K562 (cell line): ENCODE measurements at regions not wholly inside any gene's neighbourhood (a gene's known extent, or its start where the extent isn't known, plus 50 kb on each side); places are given as distances from the start of the nearest gene placed in this dataset.

ENCODE experiments used
- ATAC-seq: fragments of 200-7000 bp; cut with Tn5 transposase; 3 replicates; pipeline ENCODE4 v1.9.1; 2020; ENCODE audit warnings: moderate library complexity
- BruUV-seq: library from RNA; stranded (reverse); fragments of 400-500 nt; replicated peaks from 2 replicates; lab custom pipeline; 2021; lab: Mats Ljungman, UMichigan
- CTCF ChIA-PET: fragments of 300-600 bp; formaldehyde crosslinking; extraction: SDS; loops from one replicate; lab custom pipeline; 2021; ENCODE audit warnings: low intra/inter-chr PET ratio; lab: Yijun Ruan, JAX
- POLR2A ChIA-PET: fragments of 300-600, 350-650 bp; sonication (Branson Sonifier 250); formaldehyde crosslinking; extraction: SDS; loops from one replicate; lab custom pipeline; 2021; ENCODE audit warnings: antibody characterized with exemption, inconsistent platforms; lab: Yijun Ruan, JAX
- DNase-seq, 4 experiments: peaks; one replicate each; pipeline versions ENCODE4 v3.0.0 to v3.0.0-alpha.2; 2011 to 2018; ENCODE audit warnings: low spot score in 3 of 4, mixed read lengths in 3 of 4; ENCODE audit errors: extremely low read depth in 1 of 4
- FAIRE-seq: peaks from 2 replicates; lab custom pipeline; 2011; peaks lifted over from hg19 to GRCh38; lab: Jason Lieb, UNC
- H2AFZ ChIP-seq: 2 replicates; pipeline ENCODE4 v1.6.0; 2011; ENCODE audit warnings: low read depth, low read length, control low read depth, inconsistent platforms
- H3K27ac ChIP-seq: fragments of 200-600 bp; 3 replicates; pipeline ENCODE4 v1.8.0; 2011; ENCODE audit warnings: low read depth, mild to moderate bottlenecking, control low read depth, inconsistent platforms, low read length, moderate library complexity, mixed read lengths; ENCODE audit errors: extremely low read depth
- H3K27me3 ChIP-seq, 2 experiments: fragments of 300-600 bp in 1 of 2; 2 replicates in 1 of 2; 3 replicates in 1 of 2; pipeline versions ENCODE4 v1.6.0 to v1.8.0; 2011; ENCODE audit warnings: inconsistent platforms in 2 of 2, low read length in 2 of 2, mild to moderate bottlenecking in 1 of 2, mixed read lengths in 1 of 2, moderate library complexity in 1 of 2; ENCODE audit not compliant: control insufficient read depth in 2 of 2, insufficient read depth in 2 of 2
- H3K36me3 ChIP-seq: fragments of 300-600 bp; 3 replicates; pipeline ENCODE4 v1.8.0; 2011; ENCODE audit warnings: mild to moderate bottlenecking, low read length, inconsistent platforms; ENCODE audit not compliant: control insufficient read depth, insufficient read depth
- H3K4me1 ChIP-seq, 2 experiments: fragments of 200-600 bp in 1 of 2; replicated peaks in 1 of 2; 2 replicates in 1 of 2; 3 replicates in 1 of 2; pipeline versions ENCODE4 v1.5.1 to v1.8.0; 2011; ENCODE audit warnings: inconsistent platforms in 2 of 2, low read length in 2 of 2, mild to moderate bottlenecking in 1 of 2, mixed read lengths in 1 of 2, moderate library complexity in 1 of 2; ENCODE audit not compliant: control insufficient read depth in 2 of 2, insufficient read depth in 2 of 2
- H3K4me2 ChIP-seq: 2 replicates; pipeline ENCODE4 v1.6.1; 2011; ENCODE audit warnings: low read length, control low read depth, inconsistent platforms, mixed read lengths; ENCODE audit not compliant: insufficient read depth
- H3K4me3 ChIP-seq: fragments of 200-600 bp; sonication (generic), shearing (Covaris generic); 2 replicates; pipeline ENCODE4 v1.5.1; 2016; ENCODE audit warnings: control low read depth, inconsistent platforms
- H3K79me2 ChIP-seq: fragments of 200-600 bp; 3 replicates; pipeline ENCODE4 v1.8.0; 2011; ENCODE audit warnings: low read length, inconsistent platforms; ENCODE audit not compliant: control insufficient read depth, insufficient read depth
- H3K9ac ChIP-seq, 2 experiments: 2 replicates each; pipeline versions ENCODE4 v1.6.0 to v1.6.1; 2011; ENCODE audit warnings: low read depth in 2 of 2, low read length in 2 of 2, control low read depth in 1 of 2, inconsistent platforms in 1 of 2, mild to moderate bottlenecking in 1 of 2, mixed read lengths in 1 of 2; ENCODE audit not compliant: insufficient read depth in 1 of 2
- H3K9me1 ChIP-seq: one replicate; pipeline ENCODE4 v1.6.0; 2011; ENCODE audit warnings: inconsistent platforms, mild to moderate bottlenecking, low read length, moderate library complexity; ENCODE audit not compliant: control insufficient read depth, insufficient read depth
- H3K9me3 ChIP-seq: replicated peaks from 2 replicates; pipeline ENCODE4 v1.5.1; 2011; ENCODE audit warnings: low read depth, low read length, inconsistent platforms; ENCODE audit not compliant: control insufficient read depth, insufficient read depth
- H4K20me1 ChIP-seq: replicated peaks from 2 replicates; pipeline ENCODE4 v1.6.1; 2011; ENCODE audit warnings: low read length, inconsistent platforms, mixed read lengths; ENCODE audit not compliant: control insufficient read depth, insufficient read depth
- ATF6 ChIP-seq: sonication (generic); formaldehyde crosslinking; IDR thresholded peaks from 2 replicates; pipeline ENCODE4 v1.4.0; 2020; ENCODE audit warnings: mild to moderate bottlenecking, missing genetic modification reagents
- BRF1 ChIP-seq: IDR thresholded peaks from 3 replicates; pipeline ENCODE4 v1.6.1; 2011; ENCODE audit warnings: borderline replicate concordance, mild to moderate bottlenecking; ENCODE audit not compliant: insufficient read length; ENCODE audit errors: extremely low read depth
- KLF13 ChIP-seq: fragments of 450-650 bp; IDR thresholded peaks from 2 replicates; pipeline ENCODE4 v1.6.1; 2016; ENCODE audit warnings: missing genetic modification characterization, low read depth, mild to moderate bottlenecking, missing compliant biosample characterization, moderate library complexity, borderline replicate concordance
- MAFG ChIP-seq: fragments of 450-650 bp; conservative IDR thresholded peaks from 2 replicates; pipeline ENCODE4 v1.6.1; 2016; ENCODE audit warnings: missing genetic modification characterization, missing compliant biosample characterization
- MTF1 ChIP-seq: fragments of 250-450 bp; sonication (Bioruptor Pico); IDR thresholded peaks from 2 replicates; pipeline ENCODE4 v1.9.0; 2021; ENCODE audit warnings: moderate library complexity, mild to moderate bottlenecking, inconsistent platforms, borderline replicate concordance
- NR2C1 ChIP-seq, 2 experiments: fragments of 450-650 bp; IDR thresholded peaks; 2 replicates each; pipeline ENCODE4 v1.6.1; 2017; ENCODE audit warnings: mild to moderate bottlenecking in 2 of 2, antibody characterized with exemption in 1 of 2, inconsistent platforms in 1 of 2, missing compliant biosample characterization in 1 of 2, missing genetic modification characterization in 1 of 2
- NR2C2 ChIP-seq, 2 experiments: fragments of 200-800 bp in 1 of 2; sonication (Bioruptor generic) in 1 of 2; sonication (generic) in 1 of 2; formaldehyde crosslinking in 1 of 2; IDR thresholded peaks; 2 replicates each; pipeline versions ENCODE4 v1.6.1 to v1.8.0; 2016 to 2022; ENCODE audit warnings: mild to moderate bottlenecking in 1 of 2, missing compliant biosample characterization in 1 of 2, missing genetic modification characterization in 1 of 2, missing genetic modification reagents in 1 of 2
- PHF20 ChIP-seq: fragments of 450-650 bp; IDR thresholded peaks from 2 replicates; pipeline ENCODE4 v1.6.1; 2018; ENCODE audit not compliant: partially characterized antibody
- RNF2 ChIP-seq: sonication (generic); IDR thresholded peaks from 2 replicates; pipeline ENCODE4 v1.6.1; 2016
- SOX6 ChIP-seq: fragments of 450-650 bp; IDR thresholded peaks from 2 replicates; pipeline ENCODE4 v1.6.1; 2014; ENCODE audit warnings: mild to moderate bottlenecking
- ZFP30 ChIP-seq: fragments of 250-450 bp; sonication (Bioruptor Pico); IDR thresholded peaks from 2 replicates; pipeline ENCODE4 v1.8.0; 2022; ENCODE audit warnings: moderate library complexity, mild to moderate bottlenecking, inconsistent platforms, borderline replicate concordance
- ZNF239 ChIP-seq: fragments of 250-450 bp; sonication (Bioruptor Pico); IDR thresholded peaks from 2 replicates; pipeline ENCODE4 v1.4.0; 2020; ENCODE audit warnings: mild to moderate bottlenecking
- ZNF589 ChIP-seq: fragments of 200-800 bp; sonication (Bioruptor generic); IDR thresholded peaks from 2 replicates; pipeline ENCODE4 v1.6.1; 2016; ENCODE audit warnings: low read depth, missing genetic modification characterization, missing compliant biosample characterization
- WGBS: fragments of 100-300 bp; shearing (Covaris generic); methylation state at CpG from one replicate; pipeline ENCODE4 v1.1.6; 2016; ENCODE audit warnings: low coverage, mixed read lengths; ENCODE audit not compliant: insufficient coverage; ENCODE audit errors: missing lambda C conversion rate; 5-methylcytosine and 5-hydroxymethylcytosine counted together
- in situ Hi-C: fragments of 300-500 bp; cut with MboI; formaldehyde crosslinking; loops from 4 replicates; pipeline ENCODE4 v1.15.0; 2018; ENCODE audit warnings: inconsistent platforms, mixed read lengths
- intact Hi-C: fragments of 100-400 bp; cut with micrococcal nuclease; formaldehyde crosslinking; loops from 2 replicates; pipeline ENCODE4 v1.14.2; 2022
- TF ChIP-seq, protein P1 (sequence below): fragments of 200-800 bp; sonication (Bioruptor generic); IDR thresholded peaks from 2 replicates; pipeline ENCODE4 v1.6.1; 2017; ENCODE audit warnings: missing genetic modification characterization, missing compliant biosample characterization

GRCh38 chr2:176525086-176525485 lies 255.8 kb downstream of the MTX2 start:
- FAIRE-seq (no peak), DNase-seq (no peak), ATAC-seq (no peak)
- H4K20me1 ChIP-seq: no peaks in the 10 kb centered on the region
- no peaks in the 10 kb centered on the region for H3K27me3 ChIP-seq
- no peaks in the 10 kb centered on the region for H3K36me3 ChIP-seq
- TF ChIP-seq PHF20 (no peak), BRF1 (no peak), ZNF589 (CRISPR knock-in tag) (no peak), ATF6 (CRISPR knock-in tag) (no peak), NR2C2 (CRISPR knock-in tag; IDR thresholded peaks at IDR 0.05) (no peak), NR2C2 (tag; IDR thresholded peaks at IDR 0.05) (no peak), MTF1 (CRISPR knock-in tag) (no peak), NR2C1 (IDR thresholded peaks at IDR 0.05) (no peak), NR2C1 (tag; IDR thresholded peaks at IDR 0.05) (no peak), ZFP30 (CRISPR knock-in tag) (no peak), MAFG (tag) (no peak), SOX6 (no peak), ZNF239 (CRISPR knock-in tag) (no peak), RNF2 (no peak), KLF13 (tag) (no peak)
- TF ChIP-seq, protein P1, sequence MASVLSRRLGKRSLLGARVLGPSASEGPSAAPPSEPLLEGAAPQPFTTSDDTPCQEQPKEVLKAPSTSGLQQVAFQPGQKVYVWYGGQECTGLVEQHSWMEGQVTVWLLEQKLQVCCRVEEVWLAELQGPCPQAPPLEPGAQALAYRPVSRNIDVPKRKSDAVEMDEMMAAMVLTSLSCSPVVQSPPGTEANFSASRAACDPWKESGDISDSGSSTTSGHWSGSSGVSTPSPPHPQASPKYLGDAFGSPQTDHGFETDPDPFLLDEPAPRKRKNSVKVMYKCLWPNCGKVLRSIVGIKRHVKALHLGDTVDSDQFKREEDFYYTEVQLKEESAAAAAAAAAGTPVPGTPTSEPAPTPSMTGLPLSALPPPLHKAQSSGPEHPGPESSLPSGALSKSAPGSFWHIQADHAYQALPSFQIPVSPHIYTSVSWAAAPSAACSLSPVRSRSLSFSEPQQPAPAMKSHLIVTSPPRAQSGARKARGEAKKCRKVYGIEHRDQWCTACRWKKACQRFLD (CRISPR knock-in tag): no peak
- H3K9me3 ChIP-seq: no peaks in the 10 kb centered on the region
- in situ Hi-C loops: no loop called here
- H2AFZ ChIP-seq: no peak overlapping the region
- H3K4me3 ChIP-seq: no peak overlapping the region
- no peaks in the 10 kb centered on the region for H3K9me1 ChIP-seq
- intact Hi-C loops: no loop called here
- ChIA-PET POLR2A (interaction anchor here (1.2 kb wide), 1 partner anchor 20 kb away, joined by 3 read pairs; no protein-coding TSS in a partner anchor), CTCF (no interaction called here)
- BruUV-seq: no TSS peak
- H3K79me2 ChIP-seq: no peaks in the 10 kb centered on the region
- no peak overlapping the region for H3K4me2 ChIP-seq
- no peak overlapping the region for H3K9ac ChIP-seq
- no peaks in the 10 kb centered on the region for H3K4me1 ChIP-seq
- H3K27ac ChIP-seq: no peak overlapping the region
- WGBS: 0% methylated on average over 2 of the region's 2 CpGs
